Esophagus muscularis mucosa (tissue), 4 donors: ENCODE measurements at regions not wholly inside any gene's neighbourhood (a gene's known extent, or its start where the extent isn't known, plus 50 kb on each side); places are given as distances from the start of the nearest gene placed in this dataset.

Experiments
- DNase-seq: peaks from one replicate; pipeline ENCODE4 v3.0.0-alpha.2; 2017; ENCODE audit errors: extremely low spot score
- H3K27ac ChIP-seq, 4 donors: fragments of 200-600 bp; sonication (generic); replicated peaks in 1 of 4; 1 replicate in 3 of 4; 2 replicates in 1 of 4; pipeline ENCODE4 v1.5.1; 2016 to 2019; ENCODE audit warnings: mild to moderate bottlenecking in 1 of 4
- H3K27me3 ChIP-seq, 4 donors: fragments of 200-600 bp; sonication (generic); one replicate each; pipeline versions ENCODE4 v1.5.1 to v1.6.0; 2016 to 2019
- H3K36me3 ChIP-seq, 4 donors: fragments of 200-600 bp; sonication (generic); one replicate each; pipeline ENCODE4 v1.5.1; 2016 to 2019
- H3K4me1 ChIP-seq, 4 donors: fragments of 200-600 bp; sonication (generic); one replicate each; pipeline ENCODE4 v1.5.1; 2016 to 2019
- H3K4me3 ChIP-seq, 4 donors: fragments of 200-600 bp; sonication (generic); 1 replicate in 2 of 4; 2 replicates in 2 of 4; pipeline ENCODE4 v1.5.1; 2016 to 2019; ENCODE audit warnings: mild to moderate bottlenecking in 4 of 4, moderate library complexity in 1 of 4
- H3K9me3 ChIP-seq, 4 donors: fragments of 200-600 bp; sonication (generic); 1 replicate in 3 of 4; 2 replicates in 1 of 4; pipeline ENCODE4 v1.5.1; 2016 to 2019
- CTCF ChIP-seq, 3 experiments: fragments of 200-600 bp in 2 of 3; fragments of 450-650 bp in 1 of 3; sonication (generic) in 2 of 3; IDR thresholded peaks; one replicate each; pipeline ENCODE4 v1.5.1; 2017 to 2019; ENCODE audit warnings: antibody characterized with exemption in 3 of 3, mild to moderate bottlenecking in 2 of 3, moderate library complexity in 1 of 3
- EP300 ChIP-seq: sonication (generic); formaldehyde crosslinking; IDR thresholded peaks from one replicate; pipeline ENCODE4 v1.6.1; 2017; ENCODE audit warnings: antibody characterized with exemption
- POLR2A ChIP-seq: fragments of 450-650 bp; IDR thresholded peaks from one replicate; pipeline ENCODE4 v1.6.1; 2017; ENCODE audit warnings: antibody characterized with exemption, moderate library complexity, mild to moderate bottlenecking, low read depth
- POLR2AphosphoS5 ChIP-seq, 2 donors: sonication (generic); formaldehyde crosslinking; IDR thresholded peaks; one replicate each; pipeline ENCODE4 v1.6.1; 2017; ENCODE audit warnings: antibody characterized with exemption in 2 of 2
- WGBS: methylation state at CpG from one replicate; pipeline ENCODE4 v1.1.5; 2018; 5-methylcytosine and 5-hydroxymethylcytosine counted together
- intact Hi-C: fragments of 100-400 bp; cut with DNase I; formaldehyde crosslinking; loops from one replicate; pipeline ENCODE4 v1.15.1; 2023

DNA sequence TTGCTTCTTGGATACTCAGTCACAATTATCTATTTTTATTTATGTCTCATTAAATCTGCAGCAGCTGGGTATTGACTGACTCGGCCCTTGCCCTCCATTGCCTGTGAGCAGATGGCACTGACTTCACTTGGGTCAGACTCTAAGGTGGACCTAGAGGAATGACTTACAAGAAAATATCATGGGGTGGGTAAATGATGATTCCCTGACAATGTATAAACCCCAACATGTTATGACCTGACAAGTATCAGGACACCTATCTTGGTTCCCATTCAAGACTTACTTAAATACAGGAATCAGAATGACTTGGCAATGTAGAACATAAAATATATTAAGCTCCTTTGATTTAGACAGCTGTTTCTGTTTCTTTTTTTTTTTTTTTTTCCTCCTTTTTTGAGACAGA is 953.5 kb downstream of the CDH11 start:
- intact Hi-C loops = no loop called here
- Histone ChIP-seq H3K36me3 (no peaks in the 10 kb centered on the region), H3K4me3 (no peak overlapping the region), H3K4me1 (no peaks in the 10 kb centered on the region), H3K9me3 (no peaks in the 10 kb centered on the region), H3K27me3 (no peaks in the 10 kb centered on the region), H3K27ac (no peak overlapping the region)
- WGBS = 83% methylated on average over 1 of the region's 1 CpG
- DNase-seq = no peak
- TF ChIP-seq POLR2AphosphoS5 (IDR thresholded peaks at IDR 0.05) = no peak
- TF ChIP-seq CTCF (IDR thresholded peaks at IDR 0.05) = no peak
- TF ChIP-seq POLR2A = no peak
- TF ChIP-seq EP300 = no peak

- Histone ChIP-seq H3K4me1 (no peaks in the 10 kb centered on the region), H3K27me3 (no peaks in the 10 kb centered on the region), H3K9me3 (no peaks in the 10 kb centered on the region), H3K27ac (no peak overlapping the region), H3K4me3 (no peak overlapping the region), H3K36me3 (no peaks in the 10 kb centered on the region)
- TF ChIP-seq POLR2AphosphoS5 (IDR thresholded peaks at IDR 0.05) (no peak), EP300 (no peak), CTCF (IDR thresholded peaks at IDR 0.05) (no peak), POLR2A (no peak)
- intact Hi-C loops = no loop called here
- no peak for DNase-seq
- 76% methylated on average over 12 of the region's 12 CpGs for WGBS
Observed at GRCh38 chr16:64167936-64168335, 953.9 kb downstream of the CDH11 start.

- H3K9me3 ChIP-seq = no peaks in the 10 kb centered on the region
- TF ChIP-seq CTCF (IDR thresholded peaks at IDR 0.05) (no peak), POLR2AphosphoS5 (IDR thresholded peaks at IDR 0.05) (no peak), EP300 (no peak), POLR2A (no peak)
- intact Hi-C loops = no loop called here
- H3K4me1 ChIP-seq = no peaks in the 10 kb centered on the region
- no peaks in the 10 kb centered on the region for H3K27me3 ChIP-seq
- H3K36me3 ChIP-seq = no peaks in the 10 kb centered on the region
- 95% methylated on average over 7 of the region's 7 CpGs for WGBS
- H3K4me3 ChIP-seq = no peak overlapping the region
- DNase-seq = no peak
- no peak overlapping the region for H3K27ac ChIP-seq
Observed at GRCh38 chr16:64165368-64165767, 956.5 kb downstream of the CDH11 start.

DNA sequence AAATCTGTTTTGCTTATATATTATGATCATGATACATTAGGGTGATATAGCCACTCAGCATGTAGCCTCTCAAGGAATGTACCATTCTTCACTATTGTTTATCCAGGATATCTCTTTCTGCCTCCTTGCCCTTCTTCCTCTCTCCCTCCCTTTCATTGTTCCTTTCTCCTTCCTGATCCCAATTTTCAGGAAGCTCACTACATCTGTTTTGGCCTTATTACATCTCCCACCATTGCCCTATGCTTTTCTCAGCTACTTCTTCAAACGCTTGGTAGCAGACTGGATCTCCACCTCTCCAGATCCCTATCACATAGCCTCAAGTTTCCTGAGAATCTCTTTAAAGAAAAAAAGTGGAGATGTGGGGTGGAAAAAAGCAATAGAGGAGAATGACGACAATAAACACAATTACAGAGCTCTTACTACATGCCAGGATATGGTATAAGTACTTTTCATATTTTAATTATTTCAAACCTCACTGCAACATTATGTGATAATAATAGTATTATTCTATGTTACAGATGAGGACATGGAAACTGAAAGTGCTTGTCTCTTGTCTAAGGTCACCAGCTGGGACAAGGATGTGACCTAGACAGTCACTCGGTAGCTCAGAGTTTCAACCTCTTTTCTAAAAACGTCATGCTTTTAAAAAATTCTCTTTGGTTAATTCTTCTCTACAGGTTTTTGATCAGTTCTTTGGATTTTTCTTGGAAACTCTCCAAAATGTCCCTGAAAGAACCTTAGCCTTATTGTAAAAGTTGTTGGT is 959.1 kb downstream of the CDH11 start:
- H3K27me3 ChIP-seq = no peaks in the 10 kb centered on the region
- no peaks in the 10 kb centered on the region for H3K4me1 ChIP-seq
- no peak overlapping the region for H3K27ac ChIP-seq
- WGBS = 65% methylated on average over 4 of the region's 4 CpGs
- no peak for DNase-seq
- intact Hi-C loops = no loop called here
- TF ChIP-seq POLR2A (no peak), EP300 (no peak), CTCF (IDR thresholded peaks at IDR 0.05) (no peak), POLR2AphosphoS5 (IDR thresholded peaks at IDR 0.05) (no peak)
- H3K36me3 ChIP-seq = no peaks in the 10 kb centered on the region
- no peaks in the 10 kb centered on the region for H3K9me3 ChIP-seq
- no peak overlapping the region for H3K4me3 ChIP-seq

GRCh38 chr16:64159976-64160375 is 961.9 kb downstream of the CDH11 start:
- intact Hi-C loops = no loop called here
- no peaks in the 10 kb centered on the region for H3K36me3 ChIP-seq
- H3K27ac ChIP-seq = no peak overlapping the region
- DNase-seq = no peak
- no peak for TF ChIP-seq POLR2AphosphoS5 (IDR thresholded peaks at IDR 0.05)
- TF ChIP-seq POLR2A = no peak
- no peak for TF ChIP-seq CTCF (IDR thresholded peaks at IDR 0.05)
- WGBS = 68% methylated on average over 2 of the region's 2 CpGs
- H3K4me3 ChIP-seq = no peak overlapping the region
- no peaks in the 10 kb centered on the region for H3K9me3 ChIP-seq
- H3K4me1 ChIP-seq = no peaks in the 10 kb centered on the region
- no peaks in the 10 kb centered on the region for H3K27me3 ChIP-seq
